ENCODE measurements at regions not wholly inside any gene's neighbourhood (a gene's known extent, or its start where the extent isn't known, plus 50 kb on each side); places are given as distances from the start of the nearest gene placed in this dataset.

DNA sequence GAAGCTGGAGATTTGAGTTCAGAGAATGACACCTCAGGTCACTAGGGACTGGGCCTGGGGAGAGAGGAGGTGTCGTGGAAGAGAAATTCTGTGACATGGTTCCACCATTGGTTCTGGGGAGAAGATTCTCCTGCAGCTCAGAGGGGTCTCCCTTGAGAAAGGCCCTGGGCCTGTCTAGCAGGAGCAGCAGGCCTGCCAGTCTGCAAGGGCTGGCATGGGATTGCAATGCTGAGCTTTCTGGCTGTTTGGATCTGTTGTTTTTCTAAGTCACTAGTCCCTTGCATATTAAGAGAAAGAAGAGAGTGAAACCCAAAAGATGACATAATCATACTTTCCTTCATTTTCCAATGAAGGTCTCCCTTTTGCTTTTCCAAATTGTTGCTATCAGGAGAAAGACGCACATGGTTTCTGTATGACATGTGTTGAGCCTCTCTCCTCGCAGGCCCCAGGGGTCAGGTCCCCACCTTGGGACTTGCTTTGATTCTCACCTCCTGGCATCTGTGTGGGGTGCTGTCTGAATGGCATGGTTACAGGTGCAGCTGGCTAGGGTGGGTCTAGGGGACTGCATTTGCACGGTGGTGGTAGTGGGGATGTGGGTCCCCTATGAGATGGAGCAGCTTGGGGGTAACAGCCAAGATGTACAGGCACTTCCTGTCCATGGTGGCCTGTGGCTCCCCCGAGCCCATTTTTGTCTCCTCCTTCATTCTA is 117.8 kb downstream of the GLI2 start:
- CTCF ChIA-PET: no interaction called here

DNA sequence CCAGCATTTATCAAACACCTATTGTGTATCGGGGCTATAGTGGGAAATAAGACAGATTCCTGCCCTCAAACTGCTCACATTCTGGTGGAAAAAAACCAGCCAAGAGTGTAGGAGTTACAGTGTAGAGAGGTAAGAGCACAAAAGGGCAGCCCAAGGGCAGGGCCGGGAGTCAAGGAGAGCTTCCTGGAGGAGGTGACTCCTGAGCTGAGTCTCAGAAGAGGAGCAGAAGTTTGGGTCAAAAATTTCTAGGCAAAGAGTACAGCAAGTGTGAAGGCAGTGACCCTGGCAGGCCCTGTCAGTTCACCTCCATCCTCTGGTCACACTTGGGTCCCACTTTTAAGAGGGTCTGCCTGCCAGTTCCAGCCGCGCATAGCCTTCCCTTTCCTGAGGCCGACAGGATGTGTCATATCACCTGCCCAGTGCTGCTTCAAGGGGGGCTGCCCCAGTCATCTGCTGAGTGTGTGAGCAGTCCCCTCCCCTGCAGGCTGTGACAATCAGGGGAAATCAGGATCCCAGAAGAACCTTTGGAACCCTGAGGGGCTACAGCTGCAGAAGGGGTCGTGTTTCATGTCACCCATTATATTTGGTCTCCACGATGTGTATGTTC is 118.4 kb downstream of the GLI2 start:
- no peaks in the 10 kb centered on the region for H3K27me3 ChIP-seq (ENCODE audit: control insufficient read depth, insufficient read depth, low read length)
- H3K4me3 ChIP-seq (ENCODE audit: low read depth, low read length): no peak overlapping the region
- H3K36me3 ChIP-seq (ENCODE audit: control insufficient read depth, insufficient read depth, low read length): no peaks in the 10 kb centered on the region; the same call in 1 of the 2 replicates
- ChIA-PET CTCF (no interaction called here), POLR2A (no interaction called here)
- DNase-seq (ENCODE audit: low read depth): no peak
- TF ChIP-seq, protein P1, sequence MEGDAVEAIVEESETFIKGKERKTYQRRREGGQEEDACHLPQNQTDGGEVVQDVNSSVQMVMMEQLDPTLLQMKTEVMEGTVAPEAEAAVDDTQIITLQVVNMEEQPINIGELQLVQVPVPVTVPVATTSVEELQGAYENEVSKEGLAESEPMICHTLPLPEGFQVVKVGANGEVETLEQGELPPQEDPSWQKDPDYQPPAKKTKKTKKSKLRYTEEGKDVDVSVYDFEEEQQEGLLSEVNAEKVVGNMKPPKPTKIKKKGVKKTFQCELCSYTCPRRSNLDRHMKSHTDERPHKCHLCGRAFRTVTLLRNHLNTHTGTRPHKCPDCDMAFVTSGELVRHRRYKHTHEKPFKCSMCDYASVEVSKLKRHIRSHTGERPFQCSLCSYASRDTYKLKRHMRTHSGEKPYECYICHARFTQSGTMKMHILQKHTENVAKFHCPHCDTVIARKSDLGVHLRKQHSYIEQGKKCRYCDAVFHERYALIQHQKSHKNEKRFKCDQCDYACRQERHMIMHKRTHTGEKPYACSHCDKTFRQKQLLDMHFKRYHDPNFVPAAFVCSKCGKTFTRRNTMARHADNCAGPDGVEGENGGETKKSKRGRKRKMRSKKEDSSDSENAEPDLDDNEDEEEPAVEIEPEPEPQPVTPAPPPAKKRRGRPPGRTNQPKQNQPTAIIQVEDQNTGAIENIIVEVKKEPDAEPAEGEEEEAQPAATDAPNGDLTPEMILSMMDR (IDR thresholded peaks at IDR 0.05; ENCODE audit: insufficient read depth, low read depth, low read length): no peak

More for the DNA sequence above, 117.8 kb downstream of the GLI2 start:
- Histone ChIP-seq H3K27me3 (ENCODE audit: control insufficient read depth, insufficient read depth, low read length) (no peaks in the 10 kb centered on the region), H3K4me3 (ENCODE audit: low read depth, low read length) (no peak overlapping the region), H3K36me3 (ENCODE audit: control insufficient read depth, insufficient read depth, low read length) (no peaks in the 10 kb centered on the region; the same call in 1 of the 2 replicates)
- POLR2A ChIA-PET: no interaction called here
- DNase-seq (ENCODE audit: low read depth): no peak
- TF ChIP-seq, protein P1 (IDR thresholded peaks at IDR 0.05; ENCODE audit: insufficient read depth, low read depth, low read length): no peak

DNA sequence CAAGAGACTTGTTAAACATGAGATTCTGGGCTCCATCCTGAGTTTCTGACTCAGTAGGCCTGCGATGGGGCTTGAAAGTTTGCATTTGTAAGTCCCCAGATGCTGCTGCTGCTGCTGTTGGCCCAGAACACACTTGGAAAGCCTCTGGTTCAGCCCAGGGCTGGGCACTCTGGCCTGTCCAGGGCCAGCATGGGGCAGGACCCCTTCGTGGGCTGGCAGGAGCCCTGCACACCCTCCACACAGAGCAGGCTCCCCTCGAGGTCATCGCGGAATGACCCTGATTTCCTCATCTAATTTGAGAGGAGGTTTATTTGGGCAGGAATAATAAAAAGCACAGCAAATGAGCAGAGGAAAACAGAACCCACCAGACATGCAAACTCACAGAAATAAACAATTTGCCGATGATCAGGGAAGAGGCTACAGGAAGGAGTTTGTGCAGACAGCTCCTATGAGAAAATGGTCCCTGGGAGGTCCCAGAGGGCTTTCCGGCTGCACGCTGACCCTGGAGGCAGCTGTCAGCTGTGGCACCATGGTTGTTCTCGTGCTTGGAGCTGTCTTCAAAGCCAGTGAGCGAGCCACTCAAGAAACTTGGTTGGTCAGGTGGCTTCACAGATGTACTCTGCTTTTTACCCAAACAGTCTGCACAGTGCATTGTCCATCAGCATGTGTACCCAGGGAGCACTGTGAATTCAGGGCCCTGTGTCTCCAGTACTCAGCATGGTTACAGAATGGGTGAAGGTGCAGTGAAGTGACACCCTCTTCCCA is 119.3 kb downstream of the GLI2 start:
- H3K4me3 ChIP-seq (ENCODE audit: low read depth, low read length): no peak overlapping the region
- TF ChIP-seq, protein P1 (IDR thresholded peaks at IDR 0.05; ENCODE audit: insufficient read depth, low read depth, low read length): no peak
- ChIA-PET POLR2A (no interaction called here), CTCF (interaction anchor here (1.1 to 1.5 kb wide), 2 partner anchors 18 to 120 kb away, joined by 3 read pairs; no protein-coding TSS in a partner anchor)
- DNase-seq (ENCODE audit: low read depth): no peak
- no peaks in the 10 kb centered on the region for H3K27me3 ChIP-seq (ENCODE audit: control insufficient read depth, insufficient read depth, low read length)
- no peaks in the 10 kb centered on the region; the same call in 1 of the 2 replicates for H3K36me3 ChIP-seq (ENCODE audit: control insufficient read depth, insufficient read depth, low read length)

DNA sequence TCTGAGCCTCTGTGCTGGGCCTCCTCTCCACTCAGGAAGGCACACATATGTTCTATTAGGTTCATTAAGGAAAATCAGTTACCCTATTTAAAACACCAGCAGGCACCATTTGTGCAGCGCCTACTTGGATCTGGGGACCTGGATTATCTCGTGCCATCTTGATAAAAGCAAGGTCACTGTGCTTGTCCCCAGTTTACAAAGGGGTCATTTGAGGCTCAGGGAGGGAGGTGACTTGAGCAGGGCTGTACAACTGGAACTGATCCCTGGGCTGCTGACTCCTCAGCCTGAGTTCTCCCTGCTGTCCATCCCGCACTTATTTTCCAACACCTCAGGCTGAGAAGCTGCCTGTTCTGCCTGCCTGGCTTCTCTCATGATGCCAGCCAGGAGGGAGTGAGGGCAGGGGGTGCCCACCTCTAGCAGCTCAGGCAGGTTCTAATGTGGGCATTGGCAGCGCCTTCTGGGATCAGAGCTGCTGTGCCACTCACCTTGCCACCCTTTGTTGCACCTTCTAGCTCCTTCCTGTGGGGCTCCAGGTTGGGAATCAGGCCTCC is 120.3 kb downstream of the GLI2 start:
- Histone ChIP-seq H3K4me3 (ENCODE audit: low read depth, low read length) (no peak overlapping the region), H3K27me3 (ENCODE audit: control insufficient read depth, insufficient read depth, low read length) (no peaks in the 10 kb centered on the region), H3K36me3 (ENCODE audit: control insufficient read depth, insufficient read depth, low read length) (no peaks in the 10 kb centered on the region)
- ChIA-PET CTCF (interaction anchor here (1.1 to 1.8 kb wide), 3 partner anchors 12 to 121 kb away, joined by 3 to 5 read pairs (median 3); no protein-coding TSS in a partner anchor), POLR2A (no interaction called here)
- TF ChIP-seq, protein P1 (IDR thresholded peaks at IDR 0.05; ENCODE audit: insufficient read depth, low read depth, low read length): no peak
- DNase-seq (ENCODE audit: low read depth): no peak

Measured in BJ (cell line).